Endothelial cell of umbilical vein (primary cell): ENCODE measurements at regions not wholly inside any gene's neighbourhood (a gene's known extent, or its start where the extent isn't known, plus 50 kb on each side); places are given as distances from the start of the nearest gene placed in this dataset.

Source experiments
- BruUV-seq: library from RNA; stranded (reverse); fragments of 400-500 nt; replicated peaks from 2 replicates; lab custom pipeline; 2021; lab: Mats Ljungman, UMichigan
- CTCF ChIA-PET: fragments of 300-600, 350-600 bp; sonication (Branson Sonifier 250); formaldehyde crosslinking; loops from one replicate; lab custom pipeline; 2021; ENCODE audit warnings: antibody characterized with exemption, inconsistent platforms; lab: Charles Lee
- POLR2A ChIA-PET: fragments of 300-600, 350-600 bp; sonication (Branson Sonifier 250); formaldehyde crosslinking; loops from one replicate; lab custom pipeline; 2021; ENCODE audit warnings: antibody characterized with exemption, inconsistent platforms; lab: Charles Lee
- DNase-seq: peaks from one replicate; pipeline ENCODE4 v3.0.0-alpha.2; 2011; ENCODE audit warnings: low read depth, low spot score
- FAIRE-seq: peaks from 2 replicates; lab custom pipeline; 2011; peaks lifted over from hg19 to GRCh38; lab: Jason Lieb, UNC
- H2AFZ ChIP-seq: 2 replicates; pipeline ENCODE4 v1.6.0; 2012; ENCODE audit warnings: low read depth, low read length, control low read depth, inconsistent platforms
- H3K27ac ChIP-seq: 2 replicates; pipeline ENCODE4 v1.5.1; 2011; ENCODE audit warnings: low read depth, mild to moderate bottlenecking, control low read depth, low read length, moderate library complexity; ENCODE audit not compliant: insufficient read depth
- H3K27me3 ChIP-seq, 2 experiments: 2 replicates each; pipeline versions ENCODE4 v1.6.0 to v1.6.1; 2011; ENCODE audit warnings: low read length in 2 of 2, mixed read lengths in 1 of 2; ENCODE audit not compliant: control insufficient read depth in 2 of 2, insufficient read depth in 2 of 2
- H3K36me3 ChIP-seq, 2 experiments: 2 replicates in 1 of 2; 3 replicates in 1 of 2; pipeline ENCODE4 v1.5.1; 2011; ENCODE audit warnings: low read length in 2 of 2, mild to moderate bottlenecking in 1 of 2, moderate library complexity in 1 of 2; ENCODE audit not compliant: control insufficient read depth in 2 of 2, insufficient read depth in 2 of 2; ENCODE audit errors: extremely low read depth in 1 of 2
- H3K4me1 ChIP-seq: 3 replicates; pipeline ENCODE4 v1.5.1; 2011; ENCODE audit warnings: mild to moderate bottlenecking, low read length; ENCODE audit not compliant: control insufficient read depth, insufficient read depth; ENCODE audit errors: extremely low read depth
- H3K4me2 ChIP-seq: 2 replicates; pipeline ENCODE4 v1.6.1; 2011; ENCODE audit warnings: low read length, control low read depth, mixed read lengths; ENCODE audit not compliant: insufficient read depth
- H3K4me3 ChIP-seq, 3 experiments: fragments of 200-600 bp in 1 of 3; sonication (generic), shearing (Covaris generic) in 1 of 3; replicated peaks in 1 of 3; 2 replicates each; pipeline ENCODE4 v1.5.1; 2011 to 2016; ENCODE audit warnings: control low read depth in 3 of 3, low read length in 3 of 3, mild to moderate bottlenecking in 2 of 3, inconsistent platforms in 1 of 3, low read depth in 1 of 3, moderate library complexity in 1 of 3; ENCODE audit not compliant: insufficient read depth in 1 of 3
- H3K79me2 ChIP-seq: 2 replicates; pipeline ENCODE4 v1.6.0; 2012; ENCODE audit warnings: low read length, inconsistent platforms; ENCODE audit not compliant: control insufficient read depth, insufficient read depth
- H3K9ac ChIP-seq: replicated peaks from 2 replicates; pipeline ENCODE3; 2011; ENCODE audit warnings: low read length, control low read depth; ENCODE audit not compliant: insufficient read depth; ENCODE audit errors: extremely low read depth
- H3K9me1 ChIP-seq: replicated peaks from 3 replicates; pipeline ENCODE4 v1.6.0; 2011; ENCODE audit warnings: mild to moderate bottlenecking, low read length; ENCODE audit not compliant: control insufficient read depth, insufficient read depth; ENCODE audit errors: extremely low read depth
- H3K9me3 ChIP-seq: replicated peaks from 2 replicates; pipeline ENCODE4 v1.5.1; 2012; ENCODE audit warnings: low read length, inconsistent platforms; ENCODE audit not compliant: control insufficient read depth, insufficient read depth
- H4K20me1 ChIP-seq: replicated peaks from 2 replicates; pipeline ENCODE3; 2011; ENCODE audit warnings: mild to moderate bottlenecking, low read length; ENCODE audit not compliant: control insufficient read depth, insufficient read depth; ENCODE audit errors: extremely low read depth
- EZH2 ChIP-seq: IDR thresholded peaks from 2 replicates; pipeline ENCODE4 v1.6.1; 2012; ENCODE audit warnings: borderline replicate concordance, low read depth, mild to moderate bottlenecking, moderate library complexity, low read length, inconsistent platforms; ENCODE audit not compliant: severe bottlenecking
- FOS ChIP-seq: IDR thresholded peaks from 2 replicates; pipeline ENCODE4 v1.6.1; 2011; ENCODE audit warnings: mild to moderate bottlenecking, low read length, moderate library complexity, borderline replicate concordance; ENCODE audit not compliant: insufficient read depth
- GATA2 ChIP-seq: IDR thresholded peaks from 2 replicates; pipeline ENCODE4 v1.7.0; 2011; ENCODE audit warnings: low read depth, mild to moderate bottlenecking, moderate library complexity, mixed read lengths, low read length; ENCODE audit not compliant: insufficient read length, insufficient read depth
- JUN ChIP-seq: IDR thresholded peaks from 2 replicates; pipeline ENCODE4 v1.6.1; 2011; ENCODE audit warnings: borderline replicate concordance, low read depth; ENCODE audit not compliant: insufficient read length, insufficient read depth
- MYC ChIP-seq: IDR thresholded peaks from one replicate; pipeline ENCODE4 v1.6.1; 2011; ENCODE audit warnings: mild to moderate bottlenecking, low read depth, low read length
- POLR2A ChIP-seq: IDR thresholded peaks from 2 replicates; pipeline ENCODE4 v1.6.1; 2012; ENCODE audit warnings: low read depth, mild to moderate bottlenecking, control low read depth, low read length
- POLR2AphosphoS5 ChIP-seq: IDR thresholded peaks from 2 replicates; pipeline ENCODE4 v1.6.1; 2012; ENCODE audit warnings: low read depth, mild to moderate bottlenecking, control low read depth, low read length, moderate library complexity; ENCODE audit not compliant: insufficient read depth
- dilution Hi-C: fragments of 300-500 bp; cut with MboI; formaldehyde crosslinking; loops from one replicate; pipeline ENCODE4 v1.15.0; 2019; ENCODE audit warnings: low sequenced_read_pairs; ENCODE audit not compliant: extremely low pct_ligation_motif_present
- intact Hi-C: fragments of 100-400 bp; cut with micrococcal nuclease; formaldehyde crosslinking; loops from one replicate; pipeline ENCODE4 v1.10.0; 2022
- TF ChIP-seq, protein P1 (sequence below): IDR thresholded peaks from 2 replicates; pipeline ENCODE4 v1.6.1; 2011; ENCODE audit not compliant: insufficient read depth, insufficient read length
- TF ChIP-seq, protein P2 (sequence below), 2 donors: IDR thresholded peaks; 1 replicate in 1 of 2; 2 replicates in 1 of 2; pipeline ENCODE4 v1.5.1; 2011; ENCODE audit warnings: low read length in 2 of 2, mild to moderate bottlenecking in 2 of 2, moderate library complexity in 2 of 2, control low read depth in 1 of 2, inconsistent platforms in 1 of 2, low read depth in 1 of 2; ENCODE audit not compliant: insufficient read depth in 1 of 2; ENCODE audit errors: extremely low read depth in 1 of 2

DNA sequence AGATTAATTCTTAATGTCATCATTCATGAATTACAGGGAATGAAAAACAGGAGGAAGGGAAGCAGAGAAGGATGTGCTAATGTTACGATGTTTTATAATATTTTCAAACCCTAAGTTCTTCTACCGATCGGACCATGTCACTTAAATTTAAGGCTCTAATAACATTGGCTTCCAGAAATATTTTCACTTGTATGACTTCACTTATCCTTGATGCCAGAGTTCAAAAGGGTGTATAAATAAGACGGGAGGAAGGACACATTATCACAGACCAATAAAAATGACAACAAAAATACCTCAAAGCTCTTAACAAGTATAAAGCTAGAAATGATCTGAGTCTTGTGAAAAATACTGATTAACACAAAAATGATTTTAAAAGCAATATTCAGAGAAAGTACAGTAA lies 370.4 kb upstream of the CITED2 start:
- no peak for FAIRE-seq
- intact Hi-C loops (no loop called here), dilution Hi-C loops (no loop called here)
- no TSS peak for BruUV-seq
- ChIA-PET CTCF (no interaction called here), POLR2A (no interaction called here)
- Histone ChIP-seq H3K9me1 (no peaks in the 10 kb centered on the region), H3K9ac (no peak overlapping the region), H3K4me2 (peak overlapping the region; percentile 50), H3K27ac (peak overlapping the region; percentile 73), H2AFZ (peak overlapping the region; percentile 59), H3K4me3 (peak overlapping the region in 1 of 3 experiments; percentile 6), H3K4me1 (peaks cover 24% of the 10 kb centered on the region), H3K9me3 (no peaks in the 10 kb centered on the region), H3K27me3 (no peaks in the 10 kb centered on the region), H3K36me3 (no peaks in the 10 kb centered on the region), H3K79me2 (no peaks in the 10 kb centered on the region), H4K20me1 (no peaks in the 10 kb centered on the region)
- TF ChIP-seq, protein P1, sequence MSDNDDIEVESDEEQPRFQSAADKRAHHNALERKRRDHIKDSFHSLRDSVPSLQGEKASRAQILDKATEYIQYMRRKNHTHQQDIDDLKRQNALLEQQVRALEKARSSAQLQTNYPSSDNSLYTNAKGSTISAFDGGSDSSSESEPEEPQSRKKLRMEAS, result no peak
- TF ChIP-seq POLR2AphosphoS5 (no peak), FOS (no peak), GATA2 (no peak), MYC (no peak), EZH2 (no peak), POLR2A (no peak), JUN (no peak)
- TF ChIP-seq, protein P2, sequence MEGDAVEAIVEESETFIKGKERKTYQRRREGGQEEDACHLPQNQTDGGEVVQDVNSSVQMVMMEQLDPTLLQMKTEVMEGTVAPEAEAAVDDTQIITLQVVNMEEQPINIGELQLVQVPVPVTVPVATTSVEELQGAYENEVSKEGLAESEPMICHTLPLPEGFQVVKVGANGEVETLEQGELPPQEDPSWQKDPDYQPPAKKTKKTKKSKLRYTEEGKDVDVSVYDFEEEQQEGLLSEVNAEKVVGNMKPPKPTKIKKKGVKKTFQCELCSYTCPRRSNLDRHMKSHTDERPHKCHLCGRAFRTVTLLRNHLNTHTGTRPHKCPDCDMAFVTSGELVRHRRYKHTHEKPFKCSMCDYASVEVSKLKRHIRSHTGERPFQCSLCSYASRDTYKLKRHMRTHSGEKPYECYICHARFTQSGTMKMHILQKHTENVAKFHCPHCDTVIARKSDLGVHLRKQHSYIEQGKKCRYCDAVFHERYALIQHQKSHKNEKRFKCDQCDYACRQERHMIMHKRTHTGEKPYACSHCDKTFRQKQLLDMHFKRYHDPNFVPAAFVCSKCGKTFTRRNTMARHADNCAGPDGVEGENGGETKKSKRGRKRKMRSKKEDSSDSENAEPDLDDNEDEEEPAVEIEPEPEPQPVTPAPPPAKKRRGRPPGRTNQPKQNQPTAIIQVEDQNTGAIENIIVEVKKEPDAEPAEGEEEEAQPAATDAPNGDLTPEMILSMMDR (IDR thresholded peaks at IDR 0.05; ENCODE audit: extremely low read depth in 1 of 2, insufficient read depth in 1 of 2, low read depth in 1 of 2, low read length in 2 of 2), result no peak
- DNase-seq, result peak; percentile 41
